ENCODE measurements at regions not wholly inside any gene's neighbourhood (a gene's known extent, or its start where the extent isn't known, plus 50 kb on each side); places are given as distances from the start of the nearest gene placed in this dataset.

- no peak for DNase-seq (ENCODE audit: low spot score)
- no peak overlapping the region for H3K4me3 ChIP-seq (ENCODE audit: low read depth in 1 of 3, low read length in 3 of 3)
- no peak overlapping the region for H3K9ac ChIP-seq (ENCODE audit: low read depth in 1 of 2, low read length in 2 of 2)
- no peaks in the 10 kb centered on the region for H3K4me1 ChIP-seq (ENCODE audit: control insufficient read depth in 4 of 4, insufficient read depth in 4 of 4, low read length in 3 of 4)
- H3K36me3 ChIP-seq (ENCODE audit: control insufficient read depth in 4 of 4, insufficient read depth in 3 of 4, low read depth in 1 of 4, low read length in 3 of 4) = no peaks in the 10 kb centered on the region
- no peak overlapping the region for H3K27ac ChIP-seq (ENCODE audit: low read depth in 1 of 2, low read length in 2 of 2)
- H3K27me3 ChIP-seq (ENCODE audit: control insufficient read depth in 4 of 4, insufficient read depth in 4 of 4, low read length in 3 of 4) = no peaks in the 10 kb centered on the region
- 84% methylated on average over 2 of the region's 2 CpGs for WGBS
- TF ChIP-seq FOXA1 (IDR thresholded peaks at IDR 0.05) = no peak
- TF ChIP-seq HNF4G (IDR thresholded peaks at IDR 0.05) = no peak
- H3K9me3 ChIP-seq (ENCODE audit: control insufficient read depth in 4 of 4, low read length in 3 of 4) = peaks cover 0 to 2% (median 0%) of the 10 kb centered on the region in 4 donors
These were observed 2050.7 kb upstream of the WWC1 start for GRCh38 chr5:166240705-166241104.

- H3K9me3 ChIP-seq (ENCODE audit: control insufficient read depth in 4 of 4, low read length in 3 of 4) = no peaks in the 10 kb centered on the region
- WGBS = 74% methylated on average over 2 of the region's 2 CpGs
- no peaks in the 10 kb centered on the region for H3K36me3 ChIP-seq (ENCODE audit: control insufficient read depth in 4 of 4, insufficient read depth in 3 of 4, low read depth in 1 of 4, low read length in 3 of 4)
- peaks cover 0 to 2% (median 0%) of the 10 kb centered on the region in 4 donors for H3K27me3 ChIP-seq (ENCODE audit: control insufficient read depth in 4 of 4, insufficient read depth in 4 of 4, low read length in 3 of 4)
- no peak overlapping the region for H3K9ac ChIP-seq (ENCODE audit: low read depth in 1 of 2, low read length in 2 of 2)
- no peaks in the 10 kb centered on the region for H3K4me1 ChIP-seq (ENCODE audit: control insufficient read depth in 4 of 4, insufficient read depth in 4 of 4, low read length in 3 of 4)
- TF ChIP-seq SP1 (IDR thresholded peaks at IDR 0.05) (no peak), HNF4A (conservative IDR thresholded peaks at IDR 0.05) (no peak), EGR1 (IDR thresholded peaks at IDR 0.05; ENCODE audit: low read depth in 2 of 2) (no peak), ZBTB33 (IDR thresholded peaks at IDR 0.05) (no peak), MAX (IDR thresholded peaks at IDR 0.05) (no peak), GABPA (IDR thresholded peaks at IDR 0.05 in 1 of 2, conservative IDR thresholded peaks at IDR 0.05 in 1 of 2) (no peak)
- H3K27ac ChIP-seq (ENCODE audit: low read depth in 1 of 2, low read length in 2 of 2) = no peak overlapping the region
- H3K4me3 ChIP-seq (ENCODE audit: low read depth in 1 of 3, low read length in 3 of 3) = no peak overlapping the region
- DNase-seq (ENCODE audit: low spot score) = no peak
These were observed 2045.9 kb upstream of the WWC1 start for GRCh38 chr5:166245556-166245955.

- no peak for DNase-seq (ENCODE audit: low spot score)
- no peak overlapping the region for H3K27ac ChIP-seq (ENCODE audit: low read depth in 1 of 2, low read length in 2 of 2)
These were observed 2039.7 kb upstream of the WWC1 start for GRCh38 chr5:166251786-166252185.

More at GRCh38 chr5:166251786-166252185, 2039.7 kb upstream of the WWC1 start:
- Histone ChIP-seq H3K9me3 (ENCODE audit: control insufficient read depth in 4 of 4, low read length in 3 of 4) (no peaks in the 10 kb centered on the region), H3K36me3 (ENCODE audit: control insufficient read depth in 4 of 4, insufficient read depth in 3 of 4, low read depth in 1 of 4, low read length in 3 of 4) (no peaks in the 10 kb centered on the region), H3K4me3 (ENCODE audit: low read depth in 1 of 3, low read length in 3 of 3) (no peak overlapping the region), H3K4me1 (ENCODE audit: control insufficient read depth in 4 of 4, insufficient read depth in 4 of 4, low read length in 3 of 4) (no peaks in the 10 kb centered on the region), H3K9ac (ENCODE audit: low read depth in 1 of 2, low read length in 2 of 2) (no peak overlapping the region), H3K27me3 (ENCODE audit: control insufficient read depth in 4 of 4, insufficient read depth in 4 of 4, low read length in 3 of 4) (peaks cover 0 to 2% (median 0%) of the 10 kb centered on the region in 4 donors)
- TF ChIP-seq MAX (IDR thresholded peaks at IDR 0.05) (no peak), FOXA1 (IDR thresholded peaks at IDR 0.05) (no peak), HNF4A (conservative IDR thresholded peaks at IDR 0.05) (no peak), JUND (IDR thresholded peaks at IDR 0.05) (no peak), SP1 (IDR thresholded peaks at IDR 0.05) (no peak), CTCF (IDR thresholded peaks at IDR 0.05; ENCODE audit: low read depth, low read length, missing input control) (no peak), TAF1 (conservative IDR thresholded peaks at IDR 0.05) (no peak), FOXA2 (IDR thresholded peaks at IDR 0.05) (no peak), HNF4G (IDR thresholded peaks at IDR 0.05) (no peak), YY1 (IDR thresholded peaks at IDR 0.05) (no peak), ATF3 (IDR thresholded peaks at IDR 0.05) (no peak), RAD21 (IDR thresholded peaks at IDR 0.05) (no peak), EGR1 (IDR thresholded peaks at IDR 0.05; ENCODE audit: low read depth in 2 of 2) (no peak), RXRA (IDR thresholded peaks at IDR 0.05) (no peak), GABPA (IDR thresholded peaks at IDR 0.05 in 1 of 2, conservative IDR thresholded peaks at IDR 0.05 in 1 of 2) (no peak), NR2F2 (IDR thresholded peaks at IDR 0.05) (no peak)
- 65% methylated on average over 4 of the region's 4 CpGs for WGBS

All from liver (tissue), 8 donors.